ENCODE measurements at regions not wholly inside any gene's neighbourhood (a gene's known extent, or its start where the extent isn't known, plus 50 kb on each side); places are given as distances from the start of the nearest gene placed in this dataset.

GRCh38 chr1:244948416-244948815 lies 84.1 kb upstream of the HNRNPU start:
- Histone ChIP-seq H3K4me2 (ENCODE audit: insufficient read depth, low read length) (no peak overlapping the region), H2AFZ (ENCODE audit: low read depth, low read length) (no peak overlapping the region), H3K4me1 (ENCODE audit: control insufficient read depth, extremely low read depth, insufficient read depth, low read length) (no peaks in the 10 kb centered on the region), H3K9ac (replicated peaks; ENCODE audit: extremely low read depth, insufficient read depth, low read length) (no peak overlapping the region), H3K79me2 (ENCODE audit: control insufficient read depth, insufficient read depth, low read length) (no peaks in the 10 kb centered on the region), H4K20me1 (replicated peaks; ENCODE audit: control insufficient read depth, extremely low read depth, insufficient read depth, low read length) (no peaks in the 10 kb centered on the region), H3K27me3 (ENCODE audit: control insufficient read depth in 2 of 2, insufficient read depth in 2 of 2, low read length in 2 of 2) (no peaks in the 10 kb centered on the region), H3K27ac (ENCODE audit: insufficient read depth, low read depth, low read length) (no peak overlapping the region), H3K36me3 (ENCODE audit: control insufficient read depth in 2 of 2, extremely low read depth in 1 of 2, insufficient read depth in 2 of 2, low read length in 2 of 2) (no peaks in the 10 kb centered on the region), H3K9me3 (replicated peaks; ENCODE audit: control insufficient read depth, insufficient read depth, low read length) (no peaks in the 10 kb centered on the region), H3K9me1 (replicated peaks; ENCODE audit: control insufficient read depth, extremely low read depth, insufficient read depth, low read length) (no peaks in the 10 kb centered on the region), H3K4me3 (replicated peaks in 1 of 3; ENCODE audit: insufficient read depth in 1 of 3, low read depth in 1 of 3, low read length in 3 of 3) (no peak overlapping the region)
- no TSS peak for BruUV-seq (replicated peaks)
- DNase-seq (ENCODE audit: low read depth, low spot score) (no peak), FAIRE-seq (no peak)
- intact Hi-C loops (cut with micrococcal nuclease) (no loop called here), dilution Hi-C loops (cut with MboI; ENCODE audit: extremely low pct_ligation_motif_present, low sequenced_read_pairs) (no loop called here)
- TF ChIP-seq POLR2AphosphoS5 (IDR thresholded peaks at IDR 0.05; ENCODE audit: insufficient read depth, low read depth, low read length) (no peak), EZH2 (IDR thresholded peaks at IDR 0.05; ENCODE audit: borderline replicate concordance, low read depth, low read length, severe bottlenecking) (no peak), MAX (IDR thresholded peaks at IDR 0.05; ENCODE audit: insufficient read depth, insufficient read length) (no peak), JUN (IDR thresholded peaks at IDR 0.05; ENCODE audit: borderline replicate concordance, insufficient read depth, insufficient read length, low read depth) (no peak), FOS (IDR thresholded peaks at IDR 0.05; ENCODE audit: borderline replicate concordance, insufficient read depth, low read length) (no peak)
- POLR2A ChIA-PET, result no interaction called here
- CTCF ChIA-PET, result interaction anchor here (1.1 kb wide), 1 partner anchor 95 kb away, joined by 3 read pairs; no protein-coding TSS in a partner anchor

GRCh38 chr1:244945109-244945671 lies 80.8 kb upstream of the HNRNPU start:
- no peaks in the 10 kb centered on the region for H3K4me1 ChIP-seq (ENCODE audit: control insufficient read depth, extremely low read depth, insufficient read depth, low read length)
- dilution Hi-C loops (cut with MboI; ENCODE audit: extremely low pct_ligation_motif_present, low sequenced_read_pairs) (no loop called here), intact Hi-C loops (cut with micrococcal nuclease) (no loop called here)
- H3K79me2 ChIP-seq (ENCODE audit: control insufficient read depth, insufficient read depth, low read length), result no peaks in the 10 kb centered on the region
- DNase-seq (ENCODE audit: low read depth, low spot score), result no peak
- no peak overlapping the region for H3K4me3 ChIP-seq (replicated peaks in 1 of 3; ENCODE audit: insufficient read depth in 1 of 3, low read depth in 1 of 3, low read length in 3 of 3)
- no peaks in the 10 kb centered on the region for H3K9me3 ChIP-seq (replicated peaks; ENCODE audit: control insufficient read depth, insufficient read depth, low read length)
- H3K4me2 ChIP-seq (ENCODE audit: insufficient read depth, low read length), result no peak overlapping the region
- FAIRE-seq, result no peak
- no peaks in the 10 kb centered on the region for H4K20me1 ChIP-seq (replicated peaks; ENCODE audit: control insufficient read depth, extremely low read depth, insufficient read depth, low read length)
- no peak for TF ChIP-seq POLR2AphosphoS5 (IDR thresholded peaks at IDR 0.05; ENCODE audit: insufficient read depth, low read depth, low read length)
- TF ChIP-seq JUN (IDR thresholded peaks at IDR 0.05; ENCODE audit: borderline replicate concordance, insufficient read depth, insufficient read length, low read depth), result no peak
- TF ChIP-seq MYC (IDR thresholded peaks at IDR 0.05; ENCODE audit: low read depth, low read length), result no peak
- no peak for TF ChIP-seq CTCF (IDR thresholded peaks at IDR 0.05; ENCODE audit: extremely low read depth in 1 of 2, insufficient read depth in 1 of 2, low read depth in 1 of 2, low read length in 2 of 2)
- no peak for TF ChIP-seq EZH2 (IDR thresholded peaks at IDR 0.05; ENCODE audit: borderline replicate concordance, low read depth, low read length, severe bottlenecking)
- no peak for TF ChIP-seq MAX (IDR thresholded peaks at IDR 0.05; ENCODE audit: insufficient read depth, insufficient read length)
- no peak for TF ChIP-seq POLR2A (IDR thresholded peaks at IDR 0.05; ENCODE audit: low read depth, low read length)
- TF ChIP-seq GATA2 (IDR thresholded peaks at IDR 0.05; ENCODE audit: insufficient read depth, insufficient read length, low read depth, low read length), result no peak
- TF ChIP-seq FOS (IDR thresholded peaks at IDR 0.05; ENCODE audit: borderline replicate concordance, insufficient read depth, low read length), result no peak
- no TSS peak for BruUV-seq (replicated peaks)
- no peaks in the 10 kb centered on the region for H3K9me1 ChIP-seq (replicated peaks; ENCODE audit: control insufficient read depth, extremely low read depth, insufficient read depth, low read length)
- H2AFZ ChIP-seq (ENCODE audit: low read depth, low read length), result no peak overlapping the region
- ChIA-PET CTCF (no interaction called here), POLR2A (no interaction called here)
- H3K9ac ChIP-seq (replicated peaks; ENCODE audit: extremely low read depth, insufficient read depth, low read length), result no peak overlapping the region
- no peaks in the 10 kb centered on the region for H3K36me3 ChIP-seq (ENCODE audit: control insufficient read depth in 2 of 2, extremely low read depth in 1 of 2, insufficient read depth in 2 of 2, low read length in 2 of 2)
- no peaks in the 10 kb centered on the region for H3K27me3 ChIP-seq (ENCODE audit: control insufficient read depth in 2 of 2, insufficient read depth in 2 of 2, low read length in 2 of 2)
- no peak overlapping the region for H3K27ac ChIP-seq (ENCODE audit: insufficient read depth, low read depth, low read length)
